Loucy (cell line): ENCODE measurements at regions not wholly inside any gene's neighbourhood (a gene's known extent, or its start where the extent isn't known, plus 50 kb on each side); places are given as distances from the start of the nearest gene placed in this dataset.

Experiments
- H2AFZ ChIP-seq: fragments of 200-600 bp; sonication (generic); 2 replicates; pipeline ENCODE4 v1.6.0; 2016; ENCODE audit warnings: antibody characterized with exemption, mild to moderate bottlenecking, low read length, moderate library complexity
- H3F3A ChIP-seq: fragments of 200-600 bp; 2 replicates; pipeline ENCODE4 v1.6.0; 2016; ENCODE audit warnings: antibody characterized with exemption, low read depth, mild to moderate bottlenecking
- H3K27me3 ChIP-seq: fragments of 200-600 bp; sonication (generic); 2 replicates; pipeline ENCODE4 v1.6.1; 2014; ENCODE audit warnings: low read length, mild to moderate bottlenecking; ENCODE audit not compliant: insufficient read depth, poor library complexity, severe bottlenecking
- H3K36me3 ChIP-seq: fragments of 200-600 bp; sonication (generic); 2 replicates; pipeline ENCODE4 v1.6.1; 2016; ENCODE audit warnings: low read length; ENCODE audit not compliant: insufficient read depth
- H3K4me1 ChIP-seq: fragments of 200-600 bp; sonication (generic); 2 replicates; pipeline ENCODE4 v1.5.1; 2014; ENCODE audit warnings: low read length, mild to moderate bottlenecking; ENCODE audit not compliant: insufficient read depth, poor library complexity, severe bottlenecking
- H3K4me2 ChIP-seq: fragments of 200-600 bp; sonication (generic); 2 replicates; pipeline ENCODE4 v1.6.0; 2014; ENCODE audit warnings: antibody characterized with exemption, low read length, low read depth, mild to moderate bottlenecking; ENCODE audit not compliant: poor library complexity, severe bottlenecking
- H3K4me3 ChIP-seq: fragments of 200-600 bp; sonication (generic); 2 replicates; pipeline ENCODE4 v1.5.1; 2014; ENCODE audit warnings: low read length, mild to moderate bottlenecking, mixed read lengths; ENCODE audit not compliant: poor library complexity, severe bottlenecking
- H3K79me2 ChIP-seq: fragments of 200-600 bp; sonication (generic); 2 replicates; pipeline ENCODE4 v1.6.1; 2014; ENCODE audit warnings: low read length; ENCODE audit not compliant: insufficient read depth
- H3K9ac ChIP-seq: fragments of 200-600 bp; sonication (generic); 2 replicates; pipeline ENCODE4 v1.6.0; 2014; ENCODE audit warnings: mild to moderate bottlenecking, low read depth, low read length, moderate library complexity; ENCODE audit not compliant: poor library complexity, severe bottlenecking
- H3K9me2 ChIP-seq: fragments of 200-600 bp; sonication (generic); replicated peaks from 2 replicates; pipeline ENCODE4 v1.6.1; 2016; ENCODE audit warnings: low read depth, low read length, mixed read lengths
- H3K9me3 ChIP-seq: fragments of 200-600 bp; sonication (generic); 2 replicates; pipeline ENCODE4 v1.6.1; 2014; ENCODE audit warnings: mild to moderate bottlenecking, antibody characterized with exemption, low read length, low read depth; ENCODE audit not compliant: insufficient read depth
- H4K20me1 ChIP-seq: fragments of 200-600 bp; sonication (generic); 2 replicates; pipeline ENCODE4 v1.6.0; 2014; ENCODE audit warnings: antibody characterized with exemption, low read length, mild to moderate bottlenecking; ENCODE audit not compliant: insufficient read depth, poor library complexity, severe bottlenecking
- CTCF ChIP-seq: fragments of 200-600 bp; sonication (generic); conservative IDR thresholded peaks from 2 replicates; pipeline ENCODE4 v1.5.1; 2014; ENCODE audit warnings: mild to moderate bottlenecking, antibody characterized with exemption, low read length
- EZH2phosphoT487 ChIP-seq: fragments of 200-600 bp; IDR thresholded peaks from 2 replicates; pipeline ENCODE4 v1.6.1; 2018; ENCODE audit warnings: antibody characterized with exemption, mild to moderate bottlenecking, moderate library complexity, borderline replicate concordance

GRCh38 chr5:111948092-111948841 is 191.3 kb upstream of the NREP start:
- H3K27me3 ChIP-seq, result no peaks in the 10 kb centered on the region
- no peaks in the 10 kb centered on the region for H3K9me3 ChIP-seq
- no peak overlapping the region for H3K4me2 ChIP-seq
- no peaks in the 10 kb centered on the region for H3K36me3 ChIP-seq
- TF ChIP-seq EZH2phosphoT487 (no peak), CTCF (no peak)
- no peaks in the 10 kb centered on the region for H3K9me2 ChIP-seq
- H3K79me2 ChIP-seq, result no peaks in the 10 kb centered on the region
- no peaks in the 10 kb centered on the region for H3F3A ChIP-seq
- no peaks in the 10 kb centered on the region for H3K4me1 ChIP-seq
- H3K9ac ChIP-seq, result no peak overlapping the region
- H4K20me1 ChIP-seq, result no peaks in the 10 kb centered on the region
- H3K4me3 ChIP-seq, result no peak overlapping the region
- H2AFZ ChIP-seq, result no peak overlapping the region

DNA sequence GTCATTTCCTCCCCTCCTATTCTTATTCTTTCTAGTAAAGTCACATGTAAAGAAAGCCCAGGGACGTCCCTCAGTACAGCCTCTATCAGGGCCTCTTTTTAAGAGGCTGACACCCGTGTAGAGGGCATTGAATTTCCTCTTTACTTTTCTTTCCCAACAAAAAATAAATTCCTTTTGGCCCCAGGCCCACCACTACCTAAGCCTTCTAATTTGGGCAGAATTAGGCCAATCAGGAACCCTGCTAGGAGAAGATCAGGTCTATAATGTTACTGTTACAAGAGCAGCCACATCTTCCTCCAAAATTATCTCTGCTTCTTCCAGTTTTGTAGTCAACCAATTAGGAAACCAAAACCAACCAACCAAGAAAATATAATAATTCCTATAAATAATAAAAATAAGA is 189.6 kb upstream of the NREP start:
- no peaks in the 10 kb centered on the region for H3K9me3 ChIP-seq

GRCh38 chr5:111945535-111945934 is 188.5 kb upstream of the NREP start:
- H3K36me3 ChIP-seq, result no peaks in the 10 kb centered on the region
- no peak overlapping the region for H3K4me3 ChIP-seq
- H3K4me1 ChIP-seq, result no peaks in the 10 kb centered on the region
- no peak overlapping the region for H3K9ac ChIP-seq
- no peak overlapping the region for H2AFZ ChIP-seq
- H3F3A ChIP-seq, result no peaks in the 10 kb centered on the region
- H3K9me3 ChIP-seq, result no peaks in the 10 kb centered on the region
- no peaks in the 10 kb centered on the region for H4K20me1 ChIP-seq
- no peaks in the 10 kb centered on the region for H3K79me2 ChIP-seq
- no peak overlapping the region for H3K4me2 ChIP-seq
- no peaks in the 10 kb centered on the region for H3K27me3 ChIP-seq
- no peaks in the 10 kb centered on the region for H3K9me2 ChIP-seq
- TF ChIP-seq CTCF, result no peak
- no peak for TF ChIP-seq EZH2phosphoT487

More for the DNA sequence above, 189.6 kb upstream of the NREP start:
- Histone ChIP-seq H3K36me3 (no peaks in the 10 kb centered on the region), H3K4me1 (no peaks in the 10 kb centered on the region), H3K4me3 (no peak overlapping the region), H3K4me2 (no peak overlapping the region), H2AFZ (no peak overlapping the region), H3K79me2 (no peaks in the 10 kb centered on the region), H3K9ac (no peak overlapping the region), H3F3A (no peaks in the 10 kb centered on the region), H3K27me3 (no peaks in the 10 kb centered on the region), H4K20me1 (no peaks in the 10 kb centered on the region), H3K9me2 (no peaks in the 10 kb centered on the region)
- no peak for TF ChIP-seq CTCF
- TF ChIP-seq EZH2phosphoT487, result no peak
